ENCODE measurements at regions not wholly inside any gene's neighbourhood (a gene's known extent, or its start where the extent isn't known, plus 50 kb on each side); places are given as distances from the start of the nearest gene placed in this dataset.

- TF ChIP-seq, protein P1, sequence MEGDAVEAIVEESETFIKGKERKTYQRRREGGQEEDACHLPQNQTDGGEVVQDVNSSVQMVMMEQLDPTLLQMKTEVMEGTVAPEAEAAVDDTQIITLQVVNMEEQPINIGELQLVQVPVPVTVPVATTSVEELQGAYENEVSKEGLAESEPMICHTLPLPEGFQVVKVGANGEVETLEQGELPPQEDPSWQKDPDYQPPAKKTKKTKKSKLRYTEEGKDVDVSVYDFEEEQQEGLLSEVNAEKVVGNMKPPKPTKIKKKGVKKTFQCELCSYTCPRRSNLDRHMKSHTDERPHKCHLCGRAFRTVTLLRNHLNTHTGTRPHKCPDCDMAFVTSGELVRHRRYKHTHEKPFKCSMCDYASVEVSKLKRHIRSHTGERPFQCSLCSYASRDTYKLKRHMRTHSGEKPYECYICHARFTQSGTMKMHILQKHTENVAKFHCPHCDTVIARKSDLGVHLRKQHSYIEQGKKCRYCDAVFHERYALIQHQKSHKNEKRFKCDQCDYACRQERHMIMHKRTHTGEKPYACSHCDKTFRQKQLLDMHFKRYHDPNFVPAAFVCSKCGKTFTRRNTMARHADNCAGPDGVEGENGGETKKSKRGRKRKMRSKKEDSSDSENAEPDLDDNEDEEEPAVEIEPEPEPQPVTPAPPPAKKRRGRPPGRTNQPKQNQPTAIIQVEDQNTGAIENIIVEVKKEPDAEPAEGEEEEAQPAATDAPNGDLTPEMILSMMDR (conservative IDR thresholded peaks at IDR 0.05; ENCODE audit: low read depth in 2 of 2) = no peak
- TF ChIP-seq ETS1 (IDR thresholded peaks at IDR 0.05) (no peak), POLR2AphosphoS5 (IDR thresholded peaks at IDR 0.05; ENCODE audit: low read depth) (no peak), ZNF331 (CRISPR knock-in tag; IDR thresholded peaks at IDR 0.05; ENCODE audit: low read depth) (no peak), EZH2 (IDR thresholded peaks at IDR 0.05; ENCODE audit: low read depth, unreplicated experiment) (no peak), JUNB (IDR thresholded peaks at IDR 0.05; ENCODE audit: unreplicated experiment) (no peak), EZH2phosphoT487 (IDR thresholded peaks at IDR 0.05; ENCODE audit: unreplicated experiment) (no peak), CREB1 (CRISPR knock-in tag; IDR thresholded peaks at IDR 0.05; ENCODE audit: low read depth) (no peak), ZNF114 (CRISPR knock-in tag; IDR thresholded peaks at IDR 0.05) (no peak), STAT1 (IDR thresholded peaks at IDR 0.05; ENCODE audit: unreplicated experiment) (no peak)
- TF ChIP-seq, protein P2, sequence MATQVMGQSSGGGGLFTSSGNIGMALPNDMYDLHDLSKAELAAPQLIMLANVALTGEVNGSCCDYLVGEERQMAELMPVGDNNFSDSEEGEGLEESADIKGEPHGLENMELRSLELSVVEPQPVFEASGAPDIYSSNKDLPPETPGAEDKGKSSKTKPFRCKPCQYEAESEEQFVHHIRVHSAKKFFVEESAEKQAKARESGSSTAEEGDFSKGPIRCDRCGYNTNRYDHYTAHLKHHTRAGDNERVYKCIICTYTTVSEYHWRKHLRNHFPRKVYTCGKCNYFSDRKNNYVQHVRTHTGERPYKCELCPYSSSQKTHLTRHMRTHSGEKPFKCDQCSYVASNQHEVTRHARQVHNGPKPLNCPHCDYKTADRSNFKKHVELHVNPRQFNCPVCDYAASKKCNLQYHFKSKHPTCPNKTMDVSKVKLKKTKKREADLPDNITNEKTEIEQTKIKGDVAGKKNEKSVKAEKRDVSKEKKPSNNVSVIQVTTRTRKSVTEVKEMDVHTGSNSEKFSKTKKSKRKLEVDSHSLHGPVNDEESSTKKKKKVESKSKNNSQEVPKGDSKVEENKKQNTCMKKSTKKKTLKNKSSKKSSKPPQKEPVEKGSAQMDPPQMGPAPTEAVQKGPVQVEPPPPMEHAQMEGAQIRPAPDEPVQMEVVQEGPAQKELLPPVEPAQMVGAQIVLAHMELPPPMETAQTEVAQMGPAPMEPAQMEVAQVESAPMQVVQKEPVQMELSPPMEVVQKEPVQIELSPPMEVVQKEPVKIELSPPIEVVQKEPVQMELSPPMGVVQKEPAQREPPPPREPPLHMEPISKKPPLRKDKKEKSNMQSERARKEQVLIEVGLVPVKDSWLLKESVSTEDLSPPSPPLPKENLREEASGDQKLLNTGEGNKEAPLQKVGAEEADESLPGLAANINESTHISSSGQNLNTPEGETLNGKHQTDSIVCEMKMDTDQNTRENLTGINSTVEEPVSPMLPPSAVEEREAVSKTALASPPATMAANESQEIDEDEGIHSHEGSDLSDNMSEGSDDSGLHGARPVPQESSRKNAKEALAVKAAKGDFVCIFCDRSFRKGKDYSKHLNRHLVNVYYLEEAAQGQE (IDR thresholded peaks at IDR 0.05; ENCODE audit: unreplicated experiment) = no peak
These were observed 390.7 kb upstream of the CTSO start for GRCh38 chr4:156344397-156344796.

Data from GM23338 (cell line).